AG09309 (cell line): ENCODE measurements at regions not wholly inside any gene's neighbourhood (a gene's known extent, or its start where the extent isn't known, plus 50 kb on each side); places are given as distances from the start of the nearest gene placed in this dataset.

Experiments
- DNase-seq: peaks from one replicate; pipeline ENCODE4 v3.0.0-alpha.2; 2010; ENCODE audit warnings: low read depth
- H3K4me3 ChIP-seq: 2 replicates; pipeline ENCODE4 v1.5.1; 2011; ENCODE audit warnings: mild to moderate bottlenecking, low read depth, low read length, moderate library complexity; ENCODE audit not compliant: control insufficient read depth
- CTCF ChIP-seq: IDR thresholded peaks from 2 replicates; pipeline ENCODE4 v1.5.1; 2011; ENCODE audit warnings: mild to moderate bottlenecking, low read depth, low read length, inconsistent platforms; ENCODE audit not compliant: insufficient read depth, control insufficient read depth; ENCODE audit errors: missing control alignments

GRCh38 chr3:145943952-145944351 is 217.0 kb downstream of the PLOD2 start:
- no peak for TF ChIP-seq CTCF
- DNase-seq: no peak
- H3K4me3 ChIP-seq: no peak overlapping the region

DNA sequence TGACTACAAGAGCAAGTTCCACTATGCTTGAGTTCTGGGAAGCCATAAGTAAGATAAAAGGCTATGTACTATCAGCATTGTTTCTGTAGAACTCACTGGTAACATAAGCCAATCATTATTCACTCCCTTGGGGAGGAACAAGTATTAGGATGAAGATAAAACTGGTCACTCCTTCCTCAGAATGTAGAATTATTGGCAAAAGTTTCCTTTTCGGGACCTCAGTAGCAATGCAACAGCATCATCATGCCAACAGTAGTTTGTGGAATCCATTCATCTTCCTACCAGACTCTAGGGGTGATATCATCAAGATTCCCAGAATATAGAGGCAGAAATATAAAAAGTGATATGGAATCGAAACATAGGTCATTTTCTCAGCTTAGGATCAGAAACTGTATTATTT is 209.5 kb downstream of the PLOD2 start:
- H3K4me3 ChIP-seq: no peak overlapping the region
- TF ChIP-seq CTCF: no peak
- no peak for DNase-seq

- TF ChIP-seq CTCF: no peak
- DNase-seq: peak; percentile 81
Observed at GRCh38 chr3:145952536-145952935, 208.4 kb downstream of the PLOD2 start.

DNA sequence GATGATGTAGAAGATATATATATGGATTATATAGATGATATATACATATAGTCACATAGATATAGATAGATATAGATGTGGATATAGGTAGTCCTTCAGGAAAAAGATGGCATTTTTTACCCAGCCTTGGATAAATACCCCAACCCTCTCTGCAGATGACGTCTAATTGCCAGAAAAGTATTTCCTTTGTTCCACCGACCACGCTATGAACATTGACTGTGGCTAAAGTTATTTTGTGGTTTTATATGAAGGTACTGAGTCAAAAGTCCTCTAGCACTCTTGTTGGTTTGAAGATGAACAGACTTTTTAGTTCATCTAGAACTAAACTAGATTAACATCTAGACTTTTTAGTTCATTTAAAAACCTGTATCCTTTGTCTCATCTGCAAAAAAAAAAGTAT is 207.7 kb downstream of the PLOD2 start:
- no peak for TF ChIP-seq CTCF

More at GRCh38 chr3:145952536-145952935, 208.4 kb downstream of the PLOD2 start:
- no peak overlapping the region for H3K4me3 ChIP-seq

GRCh38 chr3:145959457-145960088 is 201.4 kb downstream of the PLOD2 start:
- no peak overlapping the region for H3K4me3 ChIP-seq
- no peak for DNase-seq
- TF ChIP-seq CTCF: no peak

More for the DNA sequence above, 207.7 kb downstream of the PLOD2 start:
- no peak overlapping the region for H3K4me3 ChIP-seq
- no peak for DNase-seq

- TF ChIP-seq CTCF: no peak
- no peak overlapping the region for H3K4me3 ChIP-seq
- no peak for DNase-seq
Observed at GRCh38 chr3:145963111-145963510, 197.9 kb downstream of the PLOD2 start.
